ENCODE measurements at regions not wholly inside any gene's neighbourhood (a gene's known extent, or its start where the extent isn't known, plus 50 kb on each side); places are given as distances from the start of the nearest gene placed in this dataset.

DNA sequence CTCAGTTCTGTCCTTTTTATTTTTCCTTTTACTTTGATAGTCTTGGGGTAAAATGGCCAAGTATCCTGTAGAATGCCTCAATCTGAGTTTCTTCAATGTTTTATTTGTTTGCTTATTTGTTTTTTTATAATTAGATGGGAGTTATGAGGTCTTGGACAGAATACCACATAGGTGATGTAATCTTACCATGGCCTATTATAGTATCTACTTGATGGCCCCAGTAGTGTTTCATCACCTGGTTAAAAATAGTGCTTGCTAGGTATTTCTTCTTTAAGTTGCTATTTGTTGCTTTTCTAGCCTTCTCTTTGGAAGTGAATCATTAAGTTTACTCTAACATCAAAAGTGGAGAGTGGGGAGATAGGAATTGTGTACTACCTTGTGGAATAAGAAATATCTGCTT lies 1020.0 kb upstream of the KCND2 start:
- TF ChIP-seq, protein P1, sequence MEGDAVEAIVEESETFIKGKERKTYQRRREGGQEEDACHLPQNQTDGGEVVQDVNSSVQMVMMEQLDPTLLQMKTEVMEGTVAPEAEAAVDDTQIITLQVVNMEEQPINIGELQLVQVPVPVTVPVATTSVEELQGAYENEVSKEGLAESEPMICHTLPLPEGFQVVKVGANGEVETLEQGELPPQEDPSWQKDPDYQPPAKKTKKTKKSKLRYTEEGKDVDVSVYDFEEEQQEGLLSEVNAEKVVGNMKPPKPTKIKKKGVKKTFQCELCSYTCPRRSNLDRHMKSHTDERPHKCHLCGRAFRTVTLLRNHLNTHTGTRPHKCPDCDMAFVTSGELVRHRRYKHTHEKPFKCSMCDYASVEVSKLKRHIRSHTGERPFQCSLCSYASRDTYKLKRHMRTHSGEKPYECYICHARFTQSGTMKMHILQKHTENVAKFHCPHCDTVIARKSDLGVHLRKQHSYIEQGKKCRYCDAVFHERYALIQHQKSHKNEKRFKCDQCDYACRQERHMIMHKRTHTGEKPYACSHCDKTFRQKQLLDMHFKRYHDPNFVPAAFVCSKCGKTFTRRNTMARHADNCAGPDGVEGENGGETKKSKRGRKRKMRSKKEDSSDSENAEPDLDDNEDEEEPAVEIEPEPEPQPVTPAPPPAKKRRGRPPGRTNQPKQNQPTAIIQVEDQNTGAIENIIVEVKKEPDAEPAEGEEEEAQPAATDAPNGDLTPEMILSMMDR (IDR thresholded peaks at IDR 0.05), result no peak
- no peak for TF ChIP-seq MAX (IDR thresholded peaks at IDR 0.05)
- TF ChIP-seq CBX8 (IDR thresholded peaks at IDR 0.05), result no peak
- no peak for TF ChIP-seq CEBPB (IDR thresholded peaks at IDR 0.05)
- no peak for TF ChIP-seq ZFP36 (IDR thresholded peaks at IDR 0.05; ENCODE audit: borderline replicate concordance, partially characterized antibody)
